MCF 10A (cell line): ENCODE measurements at regions not wholly inside any gene's neighbourhood (a gene's known extent, or its start where the extent isn't known, plus 50 kb on each side); places are given as distances from the start of the nearest gene placed in this dataset.

Source experiments
- BruUV-seq: library from RNA; stranded (reverse); fragments of 400-500 nt; replicated peaks from 2 replicates; lab custom pipeline; 2021; lab: Mats Ljungman, UMichigan
- CTCF ChIA-PET: fragments of 300-600 bp; sonication (Branson Sonifier 250); formaldehyde crosslinking; extraction: SDS; loops from one replicate; lab custom pipeline; 2021; ENCODE audit warnings: antibody characterized with exemption, inconsistent platforms; lab: Yijun Ruan, JAX
- POLR2A ChIA-PET: fragments of 300-600, 350-650 bp; sonication (Branson Sonifier 250); formaldehyde crosslinking; extraction: SDS; loops from one replicate; lab custom pipeline; 2020; ENCODE audit warnings: antibody characterized with exemption, inconsistent platforms; lab: Yijun Ruan, JAX
- DNase-seq: peaks from one replicate; pipeline ENCODE4 v3.0.0-alpha.2; 2018; ENCODE audit not compliant: unreplicated experiment
- H3K27ac Mint-ChIP-seq: one replicate; pipeline ENCODE4 v1.8.0; 2022; ENCODE audit warnings: mild to moderate bottlenecking, low read depth, mixed read lengths; ENCODE audit not compliant: unreplicated experiment
- H3K27me3 Mint-ChIP-seq: one replicate; pipeline ENCODE4 v1.8.0; 2022; ENCODE audit warnings: mixed read lengths; ENCODE audit not compliant: insufficient read depth, unreplicated experiment
- H3K36me3 Mint-ChIP-seq: one replicate; pipeline ENCODE4 v1.8.0; 2022; ENCODE audit warnings: mild to moderate bottlenecking, moderate library complexity, mixed read lengths; ENCODE audit not compliant: insufficient read depth, unreplicated experiment
- H3K4me1 Mint-ChIP-seq: one replicate; pipeline ENCODE4 v1.8.0; 2022; ENCODE audit warnings: mixed read lengths; ENCODE audit not compliant: insufficient read depth, unreplicated experiment
- H3K4me3 Mint-ChIP-seq: one replicate; pipeline ENCODE4 v1.8.0; 2022; ENCODE audit warnings: mild to moderate bottlenecking, moderate library complexity, mixed read lengths; ENCODE audit not compliant: unreplicated experiment
- H3K9me3 Mint-ChIP-seq: one replicate; pipeline ENCODE4 v1.8.0; 2022; ENCODE audit warnings: mixed read lengths; ENCODE audit not compliant: unreplicated experiment
- CTCF ChIP-seq: fragments of 200-600 bp; IDR thresholded peaks from one replicate; pipeline ENCODE4 v1.8.0; 2022; ENCODE audit warnings: antibody characterized with exemption, mild to moderate bottlenecking; ENCODE audit not compliant: unreplicated experiment
- intact Hi-C: fragments of 100-400 bp; cut with micrococcal nuclease; formaldehyde crosslinking; loops from 2 replicates; pipeline ENCODE4 v1.14.1; 2022

GRCh38 chr6:167734662-167735083, 92.0 kb upstream of the AFDN start:
- BruUV-seq: no TSS peak
- TF ChIP-seq CTCF: no peak
- H3K4me1 Mint-ChIP-seq: peaks cover 8% of the 10 kb centered on the region
- intact Hi-C loops: no loop called here
- CTCF ChIA-PET: no interaction called here
- H3K9me3 Mint-ChIP-seq: peaks cover 6% of the 10 kb centered on the region
- POLR2A ChIA-PET: no interaction called here
- H3K36me3 Mint-ChIP-seq: peaks cover 4% of the 10 kb centered on the region
- H3K4me3 Mint-ChIP-seq: no peak overlapping the region
- peaks cover 69% of the 10 kb centered on the region for H3K27me3 Mint-ChIP-seq
- no peak for DNase-seq
- no peak overlapping the region for H3K27ac Mint-ChIP-seq

GRCh38 chr6:167735084-167735950, 91.4 kb upstream of the AFDN start:
- DNase-seq: no peak
- no peak overlapping the region for H3K27ac Mint-ChIP-seq
- peaks cover 6% of the 10 kb centered on the region for H3K9me3 Mint-ChIP-seq
- no peak for TF ChIP-seq CTCF
- H3K27me3 Mint-ChIP-seq: peaks cover 69% of the 10 kb centered on the region
- CTCF ChIA-PET: no interaction called here
- peaks cover 4% of the 10 kb centered on the region for H3K36me3 Mint-ChIP-seq
- POLR2A ChIA-PET: no interaction called here
- H3K4me1 Mint-ChIP-seq: peaks cover 8% of the 10 kb centered on the region
- no peak overlapping the region for H3K4me3 Mint-ChIP-seq
- BruUV-seq: no TSS peak
- intact Hi-C loops: no loop called here

GRCh38 chr6:167735951-167736288, 90.8 kb upstream of the AFDN start:
- Mint-ChIP-seq H3K27me3 (peaks cover 68% of the 10 kb centered on the region), H3K4me3 (no peak overlapping the region), H3K9me3 (peaks cover 6% of the 10 kb centered on the region), H3K4me1 (peaks cover 8% of the 10 kb centered on the region), H3K36me3 (peaks cover 4% of the 10 kb centered on the region), H3K27ac (no peak overlapping the region)
- no peak for DNase-seq
- BruUV-seq: no TSS peak
- TF ChIP-seq CTCF: no peak
- intact Hi-C loops: no loop called here
- ChIA-PET POLR2A (no interaction called here), CTCF (no interaction called here)

GRCh38 chr6:167736486-167737204, 90.1 kb upstream of the AFDN start:
- no peak overlapping the region for H3K27ac Mint-ChIP-seq
- ChIA-PET POLR2A (no interaction called here), CTCF (interaction anchor here (0.6 kb wide), 1 partner anchor 571 kb away, joined by 3 read pairs; no protein-coding TSS in a partner anchor)
- no peak for DNase-seq
- no peak overlapping the region for H3K4me3 Mint-ChIP-seq
- peaks cover 6% of the 10 kb centered on the region for H3K9me3 Mint-ChIP-seq
- H3K4me1 Mint-ChIP-seq: peaks cover 8% of the 10 kb centered on the region
- intact Hi-C loops: no loop called here
- peaks cover 4% of the 10 kb centered on the region for H3K36me3 Mint-ChIP-seq
- peaks cover 63% of the 10 kb centered on the region for H3K27me3 Mint-ChIP-seq
- no TSS peak for BruUV-seq
- no peak for TF ChIP-seq CTCF
